NCI-H2107 (cell line): ENCODE measurements at regions not wholly inside any gene's neighbourhood (a gene's known extent, or its start where the extent isn't known, plus 50 kb on each side); places are given as distances from the start of the nearest gene placed in this dataset.

Experiments
- DNase-seq: peaks from one replicate; lab custom pipeline; 2025; lab: John Stamatoyannopoulos, UW

DNA sequence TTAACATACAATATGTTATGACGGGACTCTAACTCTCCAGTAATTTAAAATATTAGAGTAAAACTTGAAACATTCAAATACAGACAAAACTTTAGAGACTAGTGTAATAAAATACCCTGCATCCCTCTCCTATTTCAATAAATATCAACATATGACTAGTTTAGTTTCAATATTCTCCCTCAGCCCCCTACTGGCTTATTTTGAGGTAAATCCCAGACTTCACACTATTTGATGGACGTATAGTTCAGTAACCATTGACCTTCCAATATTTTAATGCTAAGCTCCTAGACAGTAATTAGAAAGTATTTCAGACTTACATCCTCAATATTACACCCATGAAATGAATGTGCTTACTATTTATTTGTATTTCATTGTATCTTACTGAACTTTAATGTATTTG, 180.7 kb upstream of the STARD13 start:
- DNase-seq, result no peak

DNA sequence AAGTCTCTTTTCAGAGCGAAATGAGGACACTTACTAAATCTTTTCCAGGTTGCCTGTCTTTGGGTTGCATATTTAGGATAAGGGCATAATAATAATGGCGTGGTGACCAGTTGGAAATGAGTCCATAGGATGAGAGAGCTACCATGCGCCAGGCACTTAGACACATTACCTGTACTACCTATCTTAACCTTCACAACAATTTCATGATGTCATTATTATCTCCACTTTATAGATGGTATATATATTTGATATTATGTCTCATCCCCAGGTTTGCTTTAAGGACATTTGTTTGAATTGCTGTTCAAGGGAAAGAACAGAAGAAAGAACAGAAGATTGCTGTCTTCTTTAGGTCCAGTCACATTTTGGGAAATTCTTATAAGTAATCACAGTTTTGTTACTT, 182.0 kb upstream of the STARD13 start:
- DNase-seq, result no peak

DNA sequence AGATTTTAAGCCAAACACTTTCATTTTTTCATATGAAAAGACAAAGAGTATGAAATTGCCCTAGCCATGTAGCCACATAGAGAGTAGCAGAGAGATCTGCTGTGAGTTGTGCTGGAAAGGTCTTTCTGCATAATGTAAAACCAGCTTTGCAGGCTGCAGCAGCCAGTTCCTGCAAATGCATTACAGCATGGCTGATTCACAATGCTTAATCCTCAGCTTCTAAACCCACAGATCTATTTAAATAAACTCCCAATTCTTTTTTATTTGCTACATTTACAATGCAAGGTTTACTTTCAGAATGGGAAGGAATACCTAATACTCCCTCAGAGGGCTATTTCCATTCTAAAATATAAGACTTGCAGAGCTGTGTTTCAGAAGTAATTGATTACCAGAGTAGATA, 185.6 kb upstream of the STARD13 start:
- DNase-seq, result no peak

DNA sequence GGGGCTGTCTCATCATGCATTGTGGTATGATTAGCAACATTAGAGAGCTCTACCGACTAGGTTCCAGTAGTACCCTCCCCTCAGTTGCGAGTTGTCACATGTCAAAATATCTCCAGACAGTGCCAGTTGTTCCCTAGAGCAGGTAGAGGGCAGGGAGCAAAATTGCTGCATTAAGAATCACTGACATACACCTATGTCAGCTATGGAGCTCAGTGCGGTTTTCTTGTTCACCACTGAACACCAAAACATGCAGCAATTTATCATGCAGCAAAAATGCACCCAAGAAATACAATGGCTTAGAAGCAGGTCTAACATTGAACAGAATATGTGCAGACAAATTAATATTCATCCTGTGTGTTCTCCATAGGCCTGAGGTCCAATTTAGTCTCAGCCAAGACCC, 186.9 kb upstream of the STARD13 start:
- no peak for DNase-seq

DNA sequence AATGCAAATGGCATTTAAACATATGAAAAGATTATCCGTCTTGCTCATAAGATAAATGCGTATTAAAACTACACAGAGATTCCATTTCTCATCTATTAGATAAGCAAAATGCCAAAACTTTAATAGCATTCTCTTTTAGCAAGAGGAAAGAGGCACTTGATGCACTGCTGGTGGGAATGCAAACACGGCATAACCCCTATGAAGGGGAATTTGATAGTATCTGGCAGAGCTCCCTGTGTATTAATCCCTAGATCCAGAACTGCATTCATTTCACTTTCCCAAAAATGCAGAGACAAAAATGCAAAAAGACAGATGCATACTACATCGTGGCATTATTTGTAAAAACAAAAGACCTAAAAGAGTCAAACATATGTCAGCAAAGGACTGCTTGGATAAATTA, 193.6 kb upstream of the STARD13 start:
- DNase-seq, result no peak

DNA sequence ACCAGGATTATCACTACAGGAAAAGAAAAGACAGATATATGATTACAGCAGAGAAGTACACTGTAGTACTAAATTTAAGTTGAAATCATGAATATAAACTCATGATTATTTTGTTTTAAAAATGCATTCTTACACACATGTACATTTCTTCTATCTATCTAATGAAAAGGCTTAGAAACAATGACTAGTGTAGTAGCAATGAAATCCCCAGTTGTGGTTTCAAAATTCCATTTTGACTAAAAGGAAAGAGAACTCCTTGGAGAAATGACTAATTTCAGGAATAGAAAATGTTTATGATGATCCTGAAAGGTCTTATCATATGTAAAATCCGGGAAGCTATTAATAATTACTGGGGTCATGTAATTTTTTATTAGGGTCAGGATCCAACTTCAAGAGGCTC, 195.0 kb upstream of the STARD13 start:
- no peak for DNase-seq

DNA sequence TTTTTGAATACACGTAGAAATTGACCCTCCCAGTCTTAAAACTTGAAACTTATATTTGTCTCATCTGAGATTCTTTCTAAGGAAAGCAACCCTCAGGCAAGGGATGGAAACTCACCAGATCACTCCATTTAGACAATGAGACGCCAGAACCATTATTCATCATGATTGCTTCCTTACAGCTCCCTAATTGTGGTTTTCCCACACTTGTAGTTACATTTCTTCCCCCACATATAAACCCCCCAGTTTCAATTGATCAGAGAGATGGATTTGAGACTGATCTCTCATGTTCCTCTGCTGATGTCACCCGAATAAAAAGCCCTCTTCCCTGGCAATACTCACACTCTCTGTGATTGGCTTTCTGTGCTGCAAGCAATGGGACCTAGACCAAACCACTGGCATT, 197.9 kb upstream of the STARD13 start:
- no peak for DNase-seq

DNA sequence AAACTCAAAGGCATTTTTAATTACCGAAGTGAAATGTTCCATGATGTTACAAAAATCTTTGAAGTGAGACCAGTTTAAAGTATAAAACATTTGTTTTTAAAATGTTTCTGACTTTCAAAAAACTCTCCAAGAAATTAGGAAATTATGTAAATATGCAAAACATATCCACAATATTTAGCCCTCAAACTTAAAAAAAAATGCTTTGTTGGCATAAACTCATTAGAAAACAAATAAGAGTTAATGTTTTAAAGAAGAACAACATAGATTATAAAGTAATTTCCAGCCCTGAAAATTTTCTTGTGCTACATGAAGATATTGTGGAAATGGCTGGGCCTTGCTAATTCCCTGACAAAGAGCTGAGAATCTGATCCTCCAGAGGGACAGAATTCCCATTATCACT, 199.7 kb upstream of the STARD13 start:
- DNase-seq, result no peak

DNA sequence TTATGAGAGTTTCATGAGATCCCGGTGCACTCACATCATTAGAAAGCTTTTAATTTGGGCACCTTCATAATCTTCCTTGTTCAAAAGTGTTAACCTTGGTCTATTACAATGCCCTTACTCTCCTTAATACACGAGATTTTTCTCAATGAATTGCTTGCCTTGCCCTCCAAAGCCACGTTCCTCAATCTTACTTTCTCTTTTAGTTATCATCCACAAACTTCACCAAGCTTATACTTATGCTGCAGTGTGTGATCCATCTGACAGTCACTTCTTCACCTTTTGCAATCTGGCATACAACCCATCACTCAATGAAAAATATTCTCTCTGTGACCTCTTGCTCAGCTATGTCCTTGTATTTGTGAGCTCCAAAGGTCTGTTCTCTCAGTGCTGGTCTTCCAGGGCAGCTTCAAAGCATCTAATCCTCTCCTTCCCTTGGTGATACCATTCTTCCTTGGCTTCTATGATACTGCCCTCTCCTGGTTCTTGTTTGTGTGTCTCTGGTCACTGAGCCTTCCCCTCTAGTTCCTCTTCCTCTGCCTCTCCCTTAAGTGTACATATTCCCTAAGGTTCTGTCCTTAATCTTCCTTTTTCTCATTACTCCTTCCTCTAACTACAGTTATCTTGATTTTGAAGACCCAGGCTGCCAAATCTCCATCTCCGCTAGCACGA, 202.2 kb upstream of the STARD13 start:
- no peak for DNase-seq

DNA sequence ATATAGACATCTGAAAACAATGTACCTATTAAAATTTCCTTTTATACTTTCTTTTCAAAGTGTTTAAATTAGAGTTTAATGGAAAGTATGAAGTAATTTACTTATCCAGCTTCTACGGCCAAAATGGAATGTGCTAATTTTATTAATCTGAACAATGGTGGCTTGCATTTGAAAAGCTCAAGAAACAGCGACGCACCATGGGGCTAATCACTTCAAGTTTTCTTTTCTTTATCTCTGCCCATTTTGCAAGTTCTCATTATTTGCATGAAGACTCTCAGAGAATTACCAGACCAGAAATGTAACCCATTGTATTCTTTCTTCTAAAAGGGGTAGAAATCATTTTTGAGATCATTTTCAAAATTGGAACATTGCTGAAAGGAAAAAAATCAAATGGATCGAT, 204.0 kb upstream of the STARD13 start:
- DNase-seq, result no peak

DNA sequence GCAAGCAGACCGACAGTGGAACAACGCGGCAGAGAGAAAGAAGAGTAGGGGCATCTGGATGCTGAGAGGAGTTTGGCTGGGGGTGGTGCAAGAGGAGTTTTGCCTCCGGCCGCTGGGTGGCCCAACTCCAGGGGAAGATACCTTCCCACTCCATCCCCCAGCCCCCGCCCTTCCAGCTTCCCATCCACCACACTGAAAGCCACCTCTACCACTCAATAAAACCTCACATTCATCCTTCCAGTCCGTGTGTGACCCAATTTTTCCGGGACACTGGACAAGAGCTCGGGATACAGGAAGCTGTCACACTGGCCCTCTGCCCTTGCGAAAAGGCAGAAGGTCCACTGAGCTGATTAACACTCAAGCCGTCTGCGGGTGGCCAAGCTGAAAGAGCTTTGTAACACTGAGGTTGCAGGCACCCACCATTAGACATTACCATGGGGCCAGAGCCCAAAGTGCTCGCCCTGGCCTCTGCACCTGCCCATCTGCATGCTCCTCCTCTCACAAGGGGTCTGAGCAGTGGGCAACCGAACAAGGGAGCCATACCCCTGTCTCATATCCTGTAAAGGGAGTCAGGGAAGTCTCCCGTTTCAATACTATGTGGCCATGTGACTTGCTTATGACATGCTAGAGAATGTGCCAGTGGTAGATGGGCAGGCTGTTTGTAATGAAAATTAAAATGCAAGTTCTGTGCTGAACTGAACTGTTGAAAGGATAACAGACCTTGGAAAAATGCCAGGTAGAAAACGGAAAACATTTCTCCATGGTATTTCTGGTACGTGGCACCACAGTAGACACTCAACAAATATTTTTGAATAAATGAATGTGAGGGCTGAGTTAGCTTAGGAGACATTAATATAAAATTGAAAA, 205.1 kb upstream of the STARD13 start:
- DNase-seq, result no peak

DNA sequence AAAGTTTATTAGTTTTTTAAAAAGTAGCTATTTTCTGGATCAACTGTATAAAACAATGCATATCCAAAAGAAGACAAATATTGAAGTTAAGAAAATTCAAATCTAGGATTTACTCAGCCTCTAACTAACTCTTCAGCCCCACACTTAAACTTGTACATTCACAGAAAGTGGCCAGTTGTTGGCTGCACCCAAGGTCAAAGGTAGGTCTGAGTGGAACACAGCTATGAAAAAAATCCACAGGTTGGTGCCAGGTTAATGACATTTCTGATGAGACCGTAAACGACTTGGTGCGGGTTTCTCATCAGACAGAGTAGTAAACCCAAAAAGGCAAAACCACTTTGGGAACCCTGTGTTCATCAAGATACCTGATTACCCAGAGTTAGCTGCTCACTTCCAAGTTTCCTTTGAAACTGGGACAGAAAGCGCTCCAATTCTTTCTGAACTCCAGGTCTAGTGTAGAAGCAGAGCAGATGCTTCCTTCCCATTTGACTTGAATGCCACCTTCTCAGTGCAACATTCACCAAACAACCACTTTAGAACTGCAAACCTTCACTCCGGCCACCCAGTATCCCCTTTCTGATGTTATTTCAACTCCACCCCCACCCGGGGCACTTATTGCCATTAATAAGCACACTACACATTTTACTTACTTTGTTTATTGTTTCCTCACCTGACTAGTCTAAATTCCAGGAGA, 208.3 kb upstream of the STARD13 start:
- no peak for DNase-seq

DNA sequence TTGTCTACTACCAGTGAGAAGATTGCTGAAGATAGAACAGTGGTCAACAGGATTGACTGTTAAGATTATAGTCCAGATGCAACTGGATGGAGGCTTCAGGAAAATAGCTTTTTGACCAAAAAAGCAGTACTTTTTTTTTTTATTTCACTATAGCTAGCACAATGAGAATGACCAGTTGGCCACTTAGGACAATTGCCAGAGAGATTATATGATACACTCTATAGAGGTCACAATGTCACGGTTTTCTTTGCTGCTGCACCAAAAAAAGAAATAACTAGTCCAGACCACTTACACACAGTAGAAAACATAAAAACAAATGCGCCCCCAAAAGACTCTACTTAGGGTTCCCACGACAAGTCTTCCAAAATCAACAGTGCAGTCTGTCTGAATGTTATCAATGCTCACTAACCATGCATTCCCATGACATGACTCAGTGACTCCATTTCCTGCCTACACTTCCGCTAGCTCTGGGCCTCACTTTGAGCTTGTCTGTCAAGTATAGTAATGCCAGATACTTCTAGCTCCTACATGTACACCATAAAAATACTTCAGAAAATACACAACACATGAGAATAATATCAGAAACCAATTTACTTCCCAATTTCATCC, 209.1 kb upstream of the STARD13 start:
- DNase-seq, result no peak

DNA sequence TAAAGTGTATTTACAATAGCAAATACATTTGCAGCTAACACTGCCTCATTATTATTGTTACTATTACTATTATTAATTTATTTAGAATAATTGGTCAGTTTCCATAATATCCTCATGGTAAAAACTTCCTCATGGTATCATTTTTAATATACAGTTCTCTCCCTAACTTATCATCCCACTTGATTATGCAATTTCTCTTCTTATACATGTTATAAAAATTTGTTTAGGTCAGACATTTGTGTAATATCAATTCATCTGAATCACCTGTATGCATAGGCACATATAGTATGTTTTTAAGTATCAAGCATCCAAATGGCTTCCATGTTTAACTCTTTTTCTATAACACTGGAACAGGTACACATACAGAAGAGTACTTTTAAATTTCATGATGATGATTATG, 210.8 kb upstream of the STARD13 start:
- no peak for DNase-seq

DNA sequence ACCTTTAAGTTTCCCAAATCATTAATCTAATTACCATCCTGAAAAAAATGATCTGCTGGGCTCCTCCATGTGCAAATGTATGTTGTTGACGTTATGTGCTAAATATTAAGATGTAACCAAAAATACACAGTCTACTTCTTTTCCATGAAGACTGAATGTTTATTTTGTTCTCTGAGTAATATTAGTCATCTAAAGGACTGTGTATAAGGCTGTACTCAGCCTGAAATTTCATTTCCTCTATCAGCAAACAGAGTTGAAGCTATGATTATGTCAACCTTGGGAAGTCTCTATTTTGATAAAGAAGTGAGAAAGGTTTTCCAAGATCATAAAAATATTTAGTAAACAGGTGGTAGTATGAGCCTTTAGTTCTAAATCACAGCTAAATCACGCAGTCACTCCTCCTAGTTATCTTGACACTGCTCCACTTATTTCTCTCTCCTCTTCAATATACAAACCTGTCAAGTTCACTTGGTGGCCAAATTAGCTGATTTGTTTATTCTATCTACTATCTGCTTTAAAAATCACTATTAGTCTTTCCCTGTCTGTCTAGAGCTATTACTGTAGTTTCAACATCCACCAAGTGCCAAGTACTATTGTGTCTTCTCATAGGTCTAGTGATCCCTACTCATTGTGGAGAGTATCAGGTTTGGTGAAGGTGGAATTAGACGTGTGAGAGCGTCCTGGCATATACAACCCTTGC, 211.7 kb upstream of the STARD13 start:
- no peak for DNase-seq

DNA sequence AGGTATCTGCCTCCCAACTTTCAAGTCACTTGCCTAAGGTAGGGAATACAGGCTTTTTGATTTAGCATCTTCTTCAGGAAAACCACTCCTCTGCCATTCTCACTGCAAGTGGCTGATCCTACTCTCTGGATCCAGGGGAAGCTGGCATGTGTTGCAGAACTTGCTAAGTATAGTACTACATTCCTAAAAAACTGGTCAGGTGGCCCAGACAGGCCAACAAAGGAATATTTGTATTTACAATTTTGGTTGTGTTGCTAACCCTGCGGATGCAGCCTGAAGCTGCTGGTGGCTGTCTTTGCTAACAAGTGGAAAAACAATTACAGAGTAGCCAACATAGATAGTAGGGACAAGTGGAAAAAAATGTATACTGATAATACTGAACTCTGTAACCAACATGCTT, 222.5 kb upstream of the STARD13 start:
- no peak for DNase-seq

DNA sequence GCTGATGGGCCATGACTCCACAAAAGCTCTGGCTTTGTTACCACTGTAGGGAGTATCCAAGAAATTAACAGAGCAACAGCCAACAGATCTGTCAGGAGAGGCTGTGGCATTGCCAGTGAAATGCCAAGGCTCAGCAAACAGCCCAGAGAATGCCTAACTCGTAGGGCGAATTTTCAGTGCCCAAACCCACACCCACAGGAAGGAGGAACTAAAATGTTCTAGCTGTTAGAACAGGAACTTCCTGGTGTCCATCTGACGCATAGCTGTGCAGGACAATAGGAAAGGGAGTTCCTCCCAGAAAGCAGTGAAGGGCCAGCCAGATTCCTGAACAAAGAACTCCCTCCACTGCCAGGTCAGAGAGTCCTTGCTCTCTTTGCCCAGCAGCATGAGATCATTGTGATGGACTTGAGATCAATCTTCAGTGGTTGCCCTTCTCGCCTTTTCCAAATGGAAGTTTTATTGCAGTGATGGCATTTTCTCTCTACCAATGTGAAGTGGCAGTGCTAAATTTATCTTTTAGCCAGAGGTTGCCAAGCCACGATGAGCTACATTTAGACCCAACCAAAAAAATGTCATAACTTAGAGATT, 224.2 kb upstream of the STARD13 start:
- no peak for DNase-seq

DNA sequence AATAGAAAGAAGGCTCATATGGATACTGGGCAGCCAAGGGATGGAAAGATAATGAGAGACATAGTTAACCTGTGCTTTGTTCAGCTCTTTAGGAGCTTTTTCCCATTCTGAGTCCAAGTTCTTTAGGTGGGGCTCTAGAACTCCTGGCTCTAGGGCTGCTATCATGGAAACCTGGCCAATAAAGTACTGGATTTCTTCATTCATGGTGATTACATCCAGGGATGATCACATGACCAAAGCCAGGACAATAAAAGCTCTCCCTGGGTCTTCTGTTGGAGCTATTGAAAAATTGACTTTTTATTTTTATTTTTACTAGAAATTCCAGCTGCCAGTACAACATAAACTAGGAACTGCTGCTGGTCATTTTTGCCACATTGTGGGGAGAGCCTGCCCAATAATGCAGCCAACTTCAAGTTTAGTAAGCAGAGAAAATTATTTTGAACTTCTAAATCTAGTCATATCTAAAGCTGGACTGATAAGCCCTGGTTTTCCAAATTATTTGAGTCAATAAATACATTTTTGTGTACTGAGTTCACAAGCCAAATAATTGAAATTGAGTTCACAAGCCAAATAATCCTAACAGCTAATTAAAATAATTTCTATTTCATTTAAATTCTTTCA, 224.9 kb upstream of the STARD13 start:
- no peak for DNase-seq

DNA sequence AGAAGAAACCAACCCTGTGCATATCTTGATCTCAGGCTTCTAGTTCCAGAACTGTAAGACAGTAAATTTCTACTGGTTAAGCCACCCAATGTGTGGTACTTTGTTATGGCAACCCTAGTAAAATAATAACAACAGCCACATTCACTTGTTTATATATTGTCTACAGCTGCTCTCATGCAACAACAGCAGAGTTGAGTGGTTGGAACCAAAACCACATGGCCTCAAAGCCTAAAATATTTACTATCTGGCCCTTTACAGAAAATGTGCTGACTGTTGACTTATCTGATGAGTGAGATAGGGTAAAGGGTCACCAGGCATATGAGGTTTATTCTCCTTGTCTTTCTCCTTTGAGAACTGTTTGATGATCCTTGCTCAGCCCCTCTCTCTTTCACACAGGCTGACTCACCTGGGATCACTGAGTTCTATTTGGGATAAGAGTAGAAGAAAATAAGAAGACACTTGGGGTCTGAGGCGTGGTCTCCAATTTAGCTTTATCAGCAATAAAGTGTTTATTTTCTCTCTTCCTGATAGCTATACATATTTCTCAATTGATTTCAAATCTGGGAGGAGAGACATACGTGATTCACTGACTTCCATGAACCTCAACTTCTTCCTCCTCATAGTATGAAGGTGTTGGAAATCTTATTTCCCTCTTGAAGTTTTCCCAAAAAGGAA, 227.5 kb upstream of the STARD13 start:
- DNase-seq, result no peak

DNA sequence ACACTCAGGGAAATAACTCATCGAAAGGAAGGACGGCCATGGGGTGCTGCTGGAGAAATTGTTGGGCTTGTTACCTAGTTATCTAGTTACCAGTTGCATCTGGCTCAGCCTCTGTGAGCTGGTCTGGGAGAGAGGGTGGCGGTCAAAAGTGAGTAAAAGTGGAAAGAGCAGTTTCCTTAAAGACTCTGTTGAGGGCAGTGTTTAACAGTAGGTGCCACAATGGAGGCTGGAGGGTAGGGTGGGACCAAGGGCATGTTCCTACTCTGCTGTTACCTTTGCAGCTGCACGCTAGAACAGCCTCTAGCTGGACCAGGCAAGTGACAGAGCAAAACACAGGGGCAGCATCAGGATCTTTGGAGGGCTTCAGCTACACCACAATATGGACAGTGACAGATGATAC, 228.8 kb upstream of the STARD13 start:
- DNase-seq, result no peak

DNA sequence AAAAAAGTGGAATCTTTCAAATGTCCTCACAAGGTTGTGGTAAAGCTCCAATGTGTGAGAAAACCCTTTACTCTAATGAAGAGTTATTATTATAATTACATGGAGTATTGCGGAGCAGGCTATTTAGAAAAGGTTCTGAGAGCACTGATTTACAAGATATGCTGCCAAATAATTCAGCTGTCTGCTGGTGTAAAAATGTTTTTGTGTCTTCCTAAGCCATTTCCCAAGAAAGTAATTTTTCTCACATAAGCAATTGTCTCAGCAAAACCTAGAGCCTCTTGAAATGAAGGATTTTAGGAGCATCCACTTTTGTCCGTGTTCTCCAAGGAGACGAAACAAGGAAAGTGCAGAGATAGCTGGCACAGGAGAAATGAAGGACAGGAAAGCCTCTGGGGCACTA, 229.6 kb upstream of the STARD13 start:
- no peak for DNase-seq
